GM12878 (cell line): ENCODE measurements at regions not wholly inside any gene's neighbourhood (a gene's known extent, or its start where the extent isn't known, plus 50 kb on each side); places are given as distances from the start of the nearest gene placed in this dataset.

Experiments used
- ATAC-seq: fragments of 200-7000 bp; cut with Tn5 transposase; 3 replicates; pipeline ENCODE4 v1.9.1; 2020; ENCODE audit warnings: mild to moderate bottlenecking, moderate library complexity
- BruUV-seq: library from RNA; stranded (reverse); fragments of 400-500 nt; replicated peaks from 2 replicates; lab custom pipeline; 2021; lab: Mats Ljungman, UMichigan
- CTCF ChIA-PET: fragments of 300-600 bp; sonication (Branson Sonifier 250); formaldehyde crosslinking; extraction: SDS; loops from one replicate; lab custom pipeline; 2021; ENCODE audit warnings: inconsistent platforms; lab: Yijun Ruan, JAX
- POLR2A ChIA-PET: fragments of 350-600 bp; formaldehyde crosslinking; extraction: SDS; loops from one replicate; lab custom pipeline; 2021; ENCODE audit warnings: inconsistent platforms; lab: Charles Lee
- RAD21 ChIA-PET: fragments of 300-600 bp; sonication (Branson Sonifier 250); formaldehyde crosslinking; loops from one replicate; lab custom pipeline; 2023; ENCODE audit warnings: antibody characterized with exemption; ENCODE audit not compliant: unreplicated experiment; lab: Charles Lee
- SMC1A ChIA-PET: fragments of 300-600 bp; sonication (Branson Sonifier 250); formaldehyde crosslinking; loops from one replicate; lab custom pipeline; 2023; ENCODE audit not compliant: unreplicated experiment, uncharacterized antibody; lab: Charles Lee
- DNase-seq: peaks from one replicate; pipeline ENCODE4 v3.0.0-alpha.2; 2011; ENCODE audit warnings: low read depth, low spot score
- FAIRE-seq: peaks from 3 replicates; lab custom pipeline; 2011; peaks lifted over from hg19 to GRCh38; lab: Jason Lieb, UNC
- H2AFZ ChIP-seq: 2 replicates; pipeline ENCODE4 v1.6.0; 2011; ENCODE audit warnings: low read depth, low read length, control low read depth; ENCODE audit not compliant: control insufficient read depth
- H3K27ac ChIP-seq: 2 replicates; pipeline ENCODE4 v1.5.1; 2011; ENCODE audit warnings: control low read depth; ENCODE audit not compliant: control insufficient read depth, insufficient read depth
- H3K27me3 ChIP-seq, 2 experiments: replicated peaks in 1 of 2; 2 replicates each; pipeline versions ENCODE4 v1.6.0 to v1.6.1; 2011; ENCODE audit warnings: low read length in 1 of 2; ENCODE audit not compliant: control insufficient read depth in 2 of 2, insufficient read depth in 2 of 2
- H3K36me3 ChIP-seq, 2 experiments: 2 replicates each; pipeline ENCODE4 v1.5.1; 2011; ENCODE audit warnings: low read length in 1 of 2; ENCODE audit not compliant: control insufficient read depth in 2 of 2, insufficient read depth in 2 of 2
- H3K4me1 ChIP-seq: 2 replicates; pipeline ENCODE4 v1.6.1; 2011; ENCODE audit warnings: mild to moderate bottlenecking, low read length, moderate library complexity, mixed read lengths; ENCODE audit not compliant: control insufficient read depth, insufficient read depth
- H3K4me2 ChIP-seq: 2 replicates; pipeline ENCODE4 v1.6.0; 2011; ENCODE audit warnings: control low read depth; ENCODE audit not compliant: control insufficient read depth, insufficient read depth
- H3K4me3 ChIP-seq: fragments of 200-600 bp; sonication (generic); 2 replicates; pipeline ENCODE4 v1.5.1; 2016
- H3K79me2 ChIP-seq: 2 replicates; pipeline ENCODE4 v1.6.0; 2011; ENCODE audit warnings: low read length; ENCODE audit not compliant: control insufficient read depth, insufficient read depth
- H3K9ac ChIP-seq: 2 replicates; pipeline ENCODE4 v1.8.0; 2011; ENCODE audit warnings: low read length, control low read depth, mixed read lengths; ENCODE audit not compliant: control insufficient read depth, insufficient read depth
- H3K9me3 ChIP-seq: replicated peaks from 3 replicates; pipeline ENCODE4 v1.5.1; 2011; ENCODE audit warnings: mild to moderate bottlenecking, low read length; ENCODE audit not compliant: control insufficient read depth, insufficient read depth
- H4K20me1 ChIP-seq: 2 replicates; pipeline ENCODE4 v1.6.0; 2011; ENCODE audit not compliant: control insufficient read depth, insufficient read depth
- CEBPZ ChIP-seq: fragments of 150-350 bp; IDR thresholded peaks from 2 replicates; pipeline ENCODE4 v1.6.1; 2016; ENCODE audit warnings: low read depth, low read length
- CHD4 ChIP-seq: fragments of 200-600 bp; sonication (generic); IDR thresholded peaks from 2 replicates; pipeline ENCODE4 v1.6.1; 2016; ENCODE audit warnings: mild to moderate bottlenecking
- EZH2 ChIP-seq: IDR thresholded peaks from 2 replicates; pipeline ENCODE4 v1.6.1; 2012; ENCODE audit warnings: low read depth, mild to moderate bottlenecking, control low read depth, inconsistent platforms, low read length, borderline replicate concordance; ENCODE audit not compliant: control insufficient read depth
- GABPA ChIP-seq: IDR thresholded peaks from 2 replicates; pipeline ENCODE4 v1.6.1; 2014; ENCODE audit warnings: antibody characterized with exemption, low read depth, mild to moderate bottlenecking, inconsistent platforms
- IRF4 ChIP-seq: IDR thresholded peaks from 2 replicates; pipeline ENCODE4 v1.6.1; 2011; ENCODE audit warnings: low read depth, low read length
- MYC ChIP-seq: IDR thresholded peaks from 2 replicates; pipeline ENCODE4 v1.6.1; 2011; ENCODE audit warnings: mild to moderate bottlenecking, low read length, moderate library complexity, inconsistent platforms; ENCODE audit not compliant: insufficient read depth, insufficient replicate concordance, insufficient read length, severe bottlenecking
- NBN ChIP-seq: fragments of 450-650 bp; IDR thresholded peaks from 2 replicates; pipeline ENCODE4 v1.6.1; 2016
- RB1 ChIP-seq: fragments of 450-650 bp; formaldehyde crosslinking; IDR thresholded peaks from 2 replicates; pipeline ENCODE4 v1.6.1; 2017; ENCODE audit warnings: mild to moderate bottlenecking, borderline replicate concordance
- RFX5 ChIP-seq: IDR thresholded peaks from 2 replicates; pipeline ENCODE4 v1.6.1; 2011; ENCODE audit warnings: low read depth, low read length, improper control_type of control experiment
- STAT3 ChIP-seq: IDR thresholded peaks from 2 replicates; pipeline ENCODE4 v1.6.1; 2011; ENCODE audit warnings: low read depth, low read length, improper control_type of control experiment
- YY1 ChIP-seq: IDR thresholded peaks from 2 replicates; pipeline ENCODE4 v1.6.1; 2011; ENCODE audit warnings: low read depth, mild to moderate bottlenecking, low read length
- ZBTB33 ChIP-seq: fragments of 450-650 bp; IDR thresholded peaks from 2 replicates; pipeline ENCODE4 v1.6.1; 2017; ENCODE audit warnings: mild to moderate bottlenecking
- ZNF687 ChIP-seq: fragments of 450-650 bp; IDR thresholded peaks from 2 replicates; pipeline ENCODE4 v1.6.1; 2017; ENCODE audit warnings: mild to moderate bottlenecking, moderate library complexity
- ZSCAN29 ChIP-seq: fragments of 450-650 bp; IDR thresholded peaks from 2 replicates; pipeline ENCODE4 v1.6.1; 2017; ENCODE audit warnings: mild to moderate bottlenecking, moderate library complexity
- WGBS: methylation state at CpG from one replicate; pipeline ENCODE4 v1.1.6; 2016; ENCODE audit warnings: low lambda C conversion rate; ENCODE audit not compliant: insufficient replicate concordance, insufficient coverage; ENCODE audit errors: missing lambda C conversion rate; 5-methylcytosine and 5-hydroxymethylcytosine counted together
- in situ Hi-C: fragments of 300-500 bp; cut with MboI; formaldehyde crosslinking; loops from 9 replicates; pipeline ENCODE4 v1.14.3; 2018; ENCODE audit warnings: mixed read lengths
- intact Hi-C: fragments of 100-400 bp; cut with micrococcal nuclease; formaldehyde crosslinking; loops from one replicate; pipeline ENCODE4 v1.14.2; 2022; ENCODE audit not compliant: unreplicated experiment

- no peak overlapping the region for H3K4me2 ChIP-seq
- no peaks in the 10 kb centered on the region for H3K9me3 ChIP-seq
- no TSS peak for BruUV-seq
- FAIRE-seq (no peak), ATAC-seq (no peak), DNase-seq (no peak)
- no peaks in the 10 kb centered on the region for H3K27me3 ChIP-seq
- no peak overlapping the region for H3K9ac ChIP-seq
- intact Hi-C loops (no loop called here), in situ Hi-C loops (loop anchor here (10.0 to 25.0 kb wide), 2 partner anchors 418 to 570 kb away; no protein-coding TSS in a partner anchor)
- 15% methylated on average over 15 of the region's 16 CpGs for WGBS
- no peak overlapping the region for H3K27ac ChIP-seq
- ChIA-PET POLR2A (no interaction called here), CTCF (interaction anchor here (1.2 to 1.6 kb wide), 2 partner anchors 204 to 423 kb away, joined by 3 to 5 read pairs; no protein-coding TSS in a partner anchor), RAD21 (no interaction called here), SMC1A (no interaction called here)
- no peaks in the 10 kb centered on the region for H3K79me2 ChIP-seq
- no peak overlapping the region for H3K4me3 ChIP-seq
- no peak overlapping the region for H2AFZ ChIP-seq
- no peaks in the 10 kb centered on the region for H3K36me3 ChIP-seq
- no peaks in the 10 kb centered on the region for H3K4me1 ChIP-seq
- no peaks in the 10 kb centered on the region for H4K20me1 ChIP-seq
- TF ChIP-seq NBN (no peak), STAT3 (no peak), GABPA (no peak), RB1 (no peak), EZH2 (no peak), RFX5 (no peak), CHD4 (no peak), CEBPZ (no peak), YY1 (no peak), ZSCAN29 (no peak), MYC (no peak), ZNF687 (no peak), IRF4 (no peak), ZBTB33 (no peak)
Measured at GRCh38 chr22:23382428-23383218, 197.5 kb downstream of the IGLL1 start.
